RPMI8226 (cell line): ENCODE measurements at regions not wholly inside any gene's neighbourhood (a gene's known extent, or its start where the extent isn't known, plus 50 kb on each side); places are given as distances from the start of the nearest gene placed in this dataset.

Experiments used
- DNase-seq: peaks from one replicate; pipeline ENCODE4 v3.0.0-alpha.2; 2015

DNA sequence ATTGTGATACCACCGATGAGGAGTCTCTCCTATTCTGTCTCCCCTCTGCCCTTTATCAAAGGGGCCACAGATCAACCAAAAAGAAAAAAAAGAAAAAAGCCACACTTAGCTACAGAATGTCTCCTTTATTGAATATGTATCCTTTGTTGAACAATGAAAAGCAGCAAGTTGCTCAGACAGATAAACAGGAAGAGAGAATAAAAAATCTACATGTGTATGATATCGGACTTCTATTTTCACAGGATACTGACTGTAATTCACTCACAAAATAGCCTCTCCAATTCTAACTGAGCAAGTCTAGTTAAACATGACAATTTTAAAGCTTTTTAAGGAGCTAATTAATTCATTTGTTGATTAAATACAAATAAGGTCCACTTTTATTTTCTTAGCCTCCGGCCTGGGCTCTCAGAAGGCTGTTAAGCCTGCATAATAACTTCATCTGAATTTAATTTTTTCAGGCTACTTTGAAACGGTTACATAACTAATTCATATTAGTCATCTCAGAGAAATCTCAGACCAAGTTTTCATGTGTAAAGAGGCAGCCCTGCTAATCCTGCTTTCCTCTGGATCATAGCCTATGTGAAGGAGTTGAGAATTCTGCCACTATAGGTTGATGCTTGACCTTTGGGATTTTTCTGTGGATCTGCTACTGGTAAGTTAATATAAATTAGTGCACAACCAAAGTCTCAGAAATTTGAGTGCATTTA lies 304.1 kb upstream of the NR5A2 start:
- DNase-seq: no peak

DNA sequence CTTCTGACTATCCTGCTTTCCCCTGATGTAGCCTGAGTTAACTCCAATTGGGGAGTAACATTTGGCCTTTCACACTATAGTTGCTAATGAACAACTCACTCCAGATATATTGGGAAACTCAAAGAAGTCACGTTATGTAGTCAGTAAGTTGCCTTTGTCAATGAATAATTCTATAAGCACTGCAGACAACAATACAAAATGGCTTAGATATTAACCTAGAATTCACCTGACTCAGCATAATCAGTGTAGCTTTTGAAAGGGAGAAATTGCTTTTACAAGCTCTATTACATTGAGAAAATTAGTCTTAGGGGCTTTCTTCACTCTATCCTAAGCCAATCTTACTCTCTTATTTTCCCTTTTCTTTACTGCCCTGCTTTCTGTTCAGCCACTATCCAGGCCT lies 303.5 kb upstream of the NR5A2 start:
- no peak for DNase-seq

DNA sequence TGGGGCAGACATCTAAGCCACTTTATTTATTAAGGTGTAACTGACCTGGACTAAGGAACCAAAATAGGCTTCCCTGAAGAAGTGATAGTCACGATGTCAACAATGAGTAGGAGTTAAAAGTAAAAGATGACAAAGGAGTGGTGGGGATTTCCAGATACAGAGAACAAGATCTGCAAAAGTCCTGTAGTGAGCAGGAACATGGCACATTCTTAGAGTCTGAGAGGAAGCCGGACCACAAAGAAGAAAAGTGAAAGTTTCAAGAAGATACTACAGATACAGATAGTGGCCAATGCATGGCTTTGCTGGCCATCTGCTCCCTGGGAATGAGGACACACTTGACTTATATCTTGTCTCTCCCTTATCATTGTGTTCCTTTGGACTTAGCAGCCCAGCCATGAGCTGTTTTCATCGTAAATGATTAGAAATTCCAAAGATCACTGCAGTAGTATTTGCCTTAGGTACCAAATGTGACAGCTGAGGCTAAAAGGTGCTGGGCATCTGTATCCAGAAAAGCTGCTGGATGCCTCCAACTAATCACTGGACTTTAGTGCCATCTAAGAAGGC lies 302.4 kb upstream of the NR5A2 start:
- no peak for DNase-seq

DNA sequence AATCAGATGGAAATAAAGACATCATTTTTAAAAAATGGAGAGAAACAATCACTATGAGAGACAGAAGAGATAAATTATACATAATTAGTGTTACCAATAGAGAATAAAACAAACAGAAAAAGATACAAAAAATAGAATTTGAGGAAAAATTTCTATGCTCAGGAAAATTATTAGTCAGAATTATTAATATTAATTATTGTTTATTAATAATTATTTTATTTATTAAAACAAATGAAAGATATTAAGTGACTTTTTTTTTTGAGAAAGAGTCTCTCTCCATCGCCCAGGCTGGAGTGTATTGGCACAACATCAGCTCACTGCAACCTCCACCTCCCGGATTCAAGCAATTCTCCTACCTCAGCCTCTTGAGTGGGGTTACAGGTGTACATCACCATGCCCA lies 299.8 kb upstream of the NR5A2 start:
- no peak for DNase-seq

DNA sequence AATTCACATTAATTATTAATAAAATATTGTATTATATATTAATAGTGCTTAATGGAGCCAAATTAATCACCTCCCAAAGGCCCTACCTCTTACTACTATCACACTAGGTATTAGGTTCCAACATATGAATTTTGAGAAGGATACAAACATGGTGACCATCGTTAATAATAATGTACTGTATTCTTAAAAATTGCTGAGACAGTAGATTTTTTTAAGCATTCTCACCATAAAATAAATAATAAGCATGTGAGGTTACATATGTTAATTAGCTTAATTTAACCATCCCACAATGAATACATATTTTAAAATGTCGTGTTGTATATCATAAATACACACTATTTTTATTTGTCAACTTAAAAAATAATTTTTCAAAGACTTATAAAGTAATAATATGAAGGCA lies 299.2 kb upstream of the NR5A2 start:
- no peak for DNase-seq

DNA sequence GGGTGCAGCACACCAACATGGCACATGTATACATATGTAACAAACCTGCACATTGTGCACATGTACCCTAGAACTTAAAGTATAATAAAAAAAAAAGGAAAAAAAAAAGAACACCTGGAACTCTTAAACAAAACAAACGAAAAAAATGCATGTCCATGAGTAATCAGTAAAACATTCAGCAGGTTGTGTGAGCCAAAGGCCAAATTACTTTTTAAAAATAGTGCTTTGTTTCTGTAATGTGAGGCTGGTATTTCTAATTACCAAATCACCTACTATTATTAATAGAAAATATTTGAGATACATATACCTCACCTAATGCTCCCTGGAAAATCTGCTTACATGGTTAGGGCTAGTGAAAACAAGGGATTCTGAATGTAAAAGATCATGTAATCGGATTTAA lies 294.4 kb upstream of the NR5A2 start:
- no peak for DNase-seq

DNA sequence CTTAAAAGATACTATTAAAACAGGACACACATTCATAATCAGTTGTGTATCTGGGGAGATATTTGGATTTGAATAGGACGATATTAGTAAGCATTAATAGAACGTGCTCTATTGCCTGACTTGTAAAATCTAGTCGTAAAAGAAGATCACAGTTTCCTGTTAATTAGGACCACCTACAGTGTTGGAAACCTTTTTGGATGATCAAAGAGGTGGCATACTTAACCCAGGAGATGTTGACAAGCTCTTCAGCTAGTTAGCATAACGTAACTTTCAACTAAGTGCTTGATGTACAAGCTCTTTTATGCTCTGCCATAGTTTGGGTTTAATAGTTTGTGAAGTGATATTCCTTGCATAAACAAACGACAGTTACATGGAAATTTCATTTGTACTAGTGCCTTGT lies 293.3 kb upstream of the NR5A2 start:
- DNase-seq: no peak

DNA sequence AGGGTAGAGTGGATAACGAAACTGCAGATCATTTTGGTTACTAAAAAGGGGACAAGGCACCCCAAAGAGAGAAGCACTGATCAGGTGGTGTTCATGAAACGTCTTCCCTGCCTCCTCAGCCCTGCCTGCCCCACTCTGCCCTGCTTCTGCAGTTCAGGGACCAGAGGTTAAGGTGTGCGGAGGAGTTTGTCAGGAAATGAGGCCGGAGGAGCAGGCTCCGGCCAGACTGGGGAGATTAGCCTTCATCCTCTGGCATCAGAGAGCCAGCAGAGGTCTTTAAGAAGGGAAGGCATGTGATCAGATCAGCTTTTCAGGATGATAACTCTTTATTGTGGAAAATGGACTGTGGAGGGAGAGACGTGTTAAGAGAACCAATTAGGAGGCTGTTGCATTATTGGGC lies 291.9 kb upstream of the NR5A2 start:
- no peak for DNase-seq

DNA sequence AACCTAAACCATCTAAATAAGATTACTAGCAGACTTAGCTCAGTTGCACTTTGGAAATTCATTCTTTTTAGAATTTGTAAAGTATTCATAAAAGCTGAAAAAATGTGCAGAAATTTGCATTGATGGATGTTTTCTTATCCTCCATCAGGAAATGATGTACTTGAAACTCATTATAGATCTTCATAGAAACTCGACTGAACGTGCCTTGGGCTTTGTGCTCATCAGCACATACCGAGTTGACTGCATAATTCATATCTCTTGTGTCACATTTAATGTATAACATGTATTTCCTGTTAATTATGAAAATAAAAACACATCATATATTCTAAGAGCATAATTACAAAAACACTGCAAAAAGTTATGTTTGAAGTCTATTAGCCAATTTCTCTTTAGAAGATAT lies 290.9 kb upstream of the NR5A2 start:
- no peak for DNase-seq

DNA sequence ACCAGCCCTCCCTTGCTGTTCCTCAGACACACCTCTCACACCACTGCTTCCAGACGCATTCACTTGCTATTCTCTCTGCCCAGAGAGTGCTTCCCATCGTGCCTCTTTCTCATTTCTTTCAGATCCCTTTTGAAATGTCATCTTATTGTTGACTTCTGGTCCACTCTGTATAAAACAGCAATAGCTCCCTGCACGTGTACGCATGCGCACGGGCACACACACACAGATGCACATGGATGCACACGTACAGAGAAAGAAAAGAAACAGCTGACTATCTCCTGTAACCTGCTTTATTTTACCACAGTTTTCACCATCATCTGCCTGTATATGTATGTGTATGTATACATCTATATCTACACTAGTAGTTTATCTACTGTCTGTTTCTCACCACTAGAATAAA lies 285.9 kb upstream of the NR5A2 start:
- no peak for DNase-seq

DNA sequence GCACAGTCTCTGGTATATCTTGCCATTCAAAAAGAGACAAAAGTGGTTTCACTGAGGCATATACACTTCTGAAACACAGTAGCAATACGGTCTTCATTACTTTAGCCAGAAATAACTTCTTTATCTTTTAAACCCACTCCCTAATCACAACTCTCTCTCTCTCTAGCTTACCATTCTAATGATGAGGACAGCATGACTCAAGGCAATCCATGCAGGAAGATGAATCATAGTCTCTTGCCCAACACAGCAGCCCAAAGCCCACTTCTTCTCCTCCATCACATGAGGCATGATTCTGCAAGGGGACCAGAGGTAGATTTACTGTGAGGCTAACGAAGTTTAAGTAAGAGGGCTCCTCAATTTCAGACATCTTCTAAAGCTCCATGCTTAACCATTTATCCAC lies 285.0 kb upstream of the NR5A2 start:
- DNase-seq: no peak

DNA sequence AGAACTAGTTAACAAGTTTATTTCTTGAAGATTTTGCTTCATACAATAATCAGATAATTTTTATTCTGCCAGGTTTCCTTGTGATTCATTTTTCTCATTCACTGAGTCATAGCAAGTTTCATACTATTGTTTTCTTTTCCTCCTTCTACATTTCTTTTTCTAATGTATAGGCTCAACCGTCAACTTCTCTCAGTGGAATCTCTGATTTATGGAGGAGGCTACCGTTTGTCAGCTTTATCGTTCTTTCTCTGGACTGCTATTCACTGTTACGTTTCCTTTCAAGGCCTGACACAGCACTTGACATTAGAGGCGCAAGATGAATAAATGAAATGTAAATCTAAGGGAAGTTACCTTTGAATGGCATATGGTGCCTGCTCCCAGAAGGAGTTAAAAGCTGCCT lies 284.3 kb upstream of the NR5A2 start:
- no peak for DNase-seq

DNA sequence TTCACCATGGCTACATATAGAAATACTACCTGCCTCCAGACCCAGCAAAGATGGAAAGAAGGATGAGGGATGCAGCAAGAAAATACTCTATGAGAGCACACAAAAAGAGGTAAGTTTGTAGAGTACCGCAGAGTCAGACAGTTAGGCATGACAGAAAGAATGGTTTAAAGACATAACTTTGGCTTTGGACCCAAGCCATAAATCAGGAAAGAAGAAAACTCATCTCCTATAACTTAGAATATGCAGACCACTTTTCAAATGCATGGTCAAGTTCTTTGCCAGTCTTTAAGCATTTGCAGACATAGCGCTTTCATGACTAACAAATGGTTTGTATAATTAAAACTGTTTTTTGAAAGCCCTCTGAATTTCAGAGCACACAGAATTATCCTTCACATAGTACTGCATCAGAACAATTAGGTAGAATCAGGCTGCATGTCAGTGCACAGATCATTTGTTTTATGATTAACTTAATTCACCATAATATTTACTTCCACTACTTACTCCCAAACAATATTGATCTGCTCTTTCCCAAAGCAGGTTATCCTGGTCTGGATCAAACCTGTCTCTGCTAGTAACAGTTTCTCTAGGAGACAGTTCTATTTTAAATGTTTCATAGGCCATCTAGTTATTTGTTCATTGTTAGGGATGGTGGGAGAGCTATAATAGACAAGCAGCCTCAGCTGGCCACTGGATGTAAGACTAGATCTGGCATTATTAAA lies 280.7 kb upstream of the NR5A2 start:
- DNase-seq: no peak

DNA sequence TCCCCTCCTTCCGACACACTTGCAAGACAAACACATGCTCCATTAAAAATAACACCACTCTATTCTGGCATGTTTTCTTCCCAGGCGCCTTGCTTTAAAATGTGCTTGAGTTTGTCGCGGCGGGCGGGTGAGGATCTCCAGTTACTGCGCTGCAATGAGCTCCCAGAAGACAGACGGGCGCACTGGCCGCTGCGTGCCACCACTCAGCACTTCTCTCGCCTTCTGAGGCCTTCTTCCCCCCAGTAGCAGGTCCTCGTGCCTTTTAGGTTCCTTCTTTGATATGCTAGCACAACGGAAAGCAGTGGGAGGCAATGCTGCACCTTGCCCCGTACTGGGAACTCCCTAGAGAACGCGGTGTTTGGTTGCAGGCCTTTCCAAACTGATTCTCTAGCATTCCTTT lies 279.5 kb upstream of the NR5A2 start:
- no peak for DNase-seq

DNA sequence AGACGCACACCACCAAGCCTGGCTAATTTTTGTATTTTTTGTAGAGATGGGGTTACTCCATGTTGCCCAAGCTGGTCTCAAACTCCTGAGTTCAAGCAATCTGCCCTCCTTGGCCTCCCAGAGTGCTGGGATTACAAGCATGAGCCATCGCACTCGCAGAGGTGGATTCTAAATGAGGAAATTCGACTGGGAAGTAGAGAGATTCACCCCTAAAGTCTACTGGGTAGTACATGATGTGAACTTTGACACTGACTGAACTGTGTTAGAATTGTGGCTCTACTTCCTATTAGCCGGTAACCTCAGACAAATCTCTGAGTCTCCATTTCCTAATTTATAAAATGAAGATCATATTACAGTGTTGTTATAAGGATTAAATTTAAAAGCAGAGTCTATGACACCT lies 276.0 kb upstream of the NR5A2 start:
- no peak for DNase-seq

DNA sequence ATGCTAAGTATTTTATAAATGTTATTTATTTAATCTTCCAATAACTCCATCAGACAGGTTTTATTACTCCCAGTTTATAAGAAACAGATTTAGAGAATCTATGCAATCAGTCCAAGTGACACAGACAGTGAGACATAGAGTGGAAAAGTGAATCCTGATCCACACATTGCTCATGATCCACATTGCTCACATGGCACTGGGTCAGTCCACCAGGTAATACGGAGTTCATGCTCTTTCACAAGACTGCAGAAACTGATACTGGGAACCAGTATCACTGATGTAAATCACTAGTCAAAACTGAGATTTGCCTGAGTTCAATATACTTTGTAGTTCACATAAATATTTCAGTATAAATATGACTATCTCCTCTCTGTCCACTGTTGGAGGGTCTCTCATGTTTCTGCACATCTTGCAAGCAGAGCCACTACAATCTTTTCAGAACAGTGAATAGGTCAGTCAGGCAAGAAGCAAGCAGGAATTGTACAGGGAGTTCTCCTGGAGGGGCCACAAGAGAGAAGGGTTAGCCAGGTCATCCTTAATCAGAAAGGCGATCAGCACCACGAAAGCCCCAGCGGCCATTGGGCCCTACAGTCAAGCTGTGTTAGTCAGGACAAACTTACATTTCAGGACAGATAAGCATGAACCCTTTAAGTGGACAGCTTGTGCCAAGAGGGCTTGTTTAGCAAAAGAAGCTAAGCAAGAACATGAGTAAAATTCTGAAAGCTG lies 275.4 kb upstream of the NR5A2 start:
- DNase-seq: no peak

DNA sequence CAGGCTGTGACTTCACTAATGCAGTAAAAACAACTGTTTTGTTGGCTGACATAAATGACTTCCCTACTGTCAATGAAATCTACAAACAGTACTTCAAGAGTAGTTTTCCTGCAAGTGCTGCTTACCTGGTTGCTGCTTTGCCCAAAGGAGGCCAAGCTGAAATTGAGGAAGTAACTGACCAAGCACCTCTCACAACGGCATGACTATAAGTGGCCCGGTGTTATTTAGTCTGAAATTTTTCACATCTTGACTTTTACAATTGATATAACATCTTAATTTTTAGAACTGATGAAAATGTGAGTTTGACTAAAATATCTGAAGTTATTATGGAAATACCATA lies 274.9 kb upstream of the NR5A2 start:
- no peak for DNase-seq

DNA sequence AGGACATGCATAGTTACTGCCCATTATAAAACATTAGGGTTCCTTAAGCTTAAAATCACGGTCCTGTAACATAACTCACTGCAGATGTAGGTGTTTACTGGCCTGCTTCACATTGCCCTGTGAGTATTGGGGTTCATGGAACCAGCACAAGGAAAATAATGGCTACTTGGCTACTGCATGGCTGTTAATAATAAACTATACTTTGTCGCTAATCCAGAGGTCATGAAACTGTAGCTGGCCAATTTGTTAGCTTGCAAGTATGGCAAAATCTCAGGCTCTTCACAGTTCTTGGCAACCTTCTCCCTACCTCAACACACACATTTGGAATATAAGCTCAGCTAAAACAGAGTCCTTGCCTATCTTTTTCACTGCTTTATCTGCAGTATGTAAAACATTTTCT lies 274.0 kb upstream of the NR5A2 start:
- DNase-seq: no peak

DNA sequence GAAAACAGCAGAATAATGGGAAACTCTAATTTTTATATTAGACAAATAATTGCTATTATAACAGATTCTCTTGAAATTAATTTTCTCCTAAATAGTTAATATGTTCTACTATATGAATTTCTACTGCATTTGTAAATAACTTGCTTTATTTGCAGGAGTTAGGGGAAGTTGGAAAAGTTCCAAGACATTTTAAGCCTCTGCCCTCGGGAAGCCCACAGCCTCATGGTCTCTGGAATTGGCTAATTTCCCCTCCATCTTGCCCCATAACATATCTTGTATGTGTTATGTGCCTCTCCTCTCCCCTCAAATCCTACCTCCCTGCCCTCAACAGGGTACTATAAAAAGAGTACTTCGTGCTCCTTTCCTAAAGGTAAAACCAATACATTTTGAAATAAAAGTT lies 271.4 kb upstream of the NR5A2 start:
- DNase-seq: no peak

DNA sequence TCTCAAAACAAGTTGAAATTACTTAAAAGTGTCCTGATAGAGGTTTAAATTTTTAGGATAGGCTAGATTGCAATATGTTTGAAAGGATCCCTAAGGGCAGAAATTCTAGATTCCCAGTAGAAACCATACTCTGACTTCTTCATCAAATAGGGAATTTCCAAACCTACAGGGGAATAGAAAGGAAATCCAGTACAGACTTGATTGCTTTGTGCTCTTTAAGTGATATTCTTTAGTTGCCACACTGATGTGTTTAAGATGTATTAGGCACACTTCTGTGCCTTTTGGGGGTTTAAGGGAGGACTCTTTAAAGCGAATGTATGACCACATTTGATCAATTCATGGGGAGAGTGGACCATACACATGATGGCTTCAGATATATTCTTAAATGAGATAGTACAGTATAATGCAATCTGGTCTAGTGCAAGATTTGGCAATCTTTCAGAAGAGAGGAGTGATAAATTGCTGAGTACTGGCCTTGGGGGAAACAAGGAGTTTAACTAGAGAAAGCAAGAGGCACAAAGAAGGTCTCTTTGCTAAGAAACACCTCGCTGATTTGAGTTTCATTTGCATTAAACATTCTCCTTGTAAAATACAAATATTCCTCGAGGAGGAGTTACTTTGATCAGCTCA lies 268.8 kb upstream of the NR5A2 start:
- DNase-seq: no peak

DNA sequence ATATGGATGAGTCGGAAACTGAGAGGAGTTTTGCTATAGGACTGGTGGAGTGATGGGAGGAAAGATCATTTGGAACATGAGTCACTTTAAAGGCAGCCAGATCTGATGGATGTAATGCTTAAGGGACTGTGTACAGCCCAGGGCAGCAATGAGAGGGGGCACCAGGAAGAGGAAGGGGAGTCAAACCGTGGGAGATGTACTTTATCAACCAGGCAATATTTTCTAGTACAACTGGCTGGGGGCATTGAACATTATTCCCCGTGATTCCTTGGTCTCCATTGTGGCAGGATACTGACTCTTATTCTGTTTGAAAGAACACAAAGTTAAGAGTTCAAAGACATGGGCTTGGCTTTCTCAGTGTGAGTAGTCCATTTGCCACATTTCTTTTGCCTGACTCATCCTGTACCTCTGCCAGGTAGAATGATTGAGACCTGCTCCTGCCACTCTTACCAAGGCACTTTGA lies 268.2 kb upstream of the NR5A2 start:
- no peak for DNase-seq

DNA sequence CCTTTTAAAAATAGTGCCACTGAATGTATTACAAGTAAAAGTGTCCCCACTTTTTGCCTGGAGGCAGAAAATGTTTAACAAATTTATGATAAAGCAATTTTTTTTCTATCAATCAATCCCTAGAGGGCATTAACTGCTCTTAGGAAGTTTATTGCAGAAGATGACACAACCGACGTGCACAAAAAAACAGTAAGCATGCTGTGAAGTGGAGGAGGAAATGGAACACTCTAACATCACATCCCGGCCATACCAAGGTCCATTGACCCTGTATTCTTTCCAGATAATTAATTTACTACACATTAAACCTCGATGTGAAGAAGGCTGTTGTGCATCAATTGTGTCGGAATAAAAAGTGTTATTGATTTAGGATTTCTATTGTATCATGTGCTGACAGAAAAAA lies 264.9 kb upstream of the NR5A2 start:
- no peak for DNase-seq

DNA sequence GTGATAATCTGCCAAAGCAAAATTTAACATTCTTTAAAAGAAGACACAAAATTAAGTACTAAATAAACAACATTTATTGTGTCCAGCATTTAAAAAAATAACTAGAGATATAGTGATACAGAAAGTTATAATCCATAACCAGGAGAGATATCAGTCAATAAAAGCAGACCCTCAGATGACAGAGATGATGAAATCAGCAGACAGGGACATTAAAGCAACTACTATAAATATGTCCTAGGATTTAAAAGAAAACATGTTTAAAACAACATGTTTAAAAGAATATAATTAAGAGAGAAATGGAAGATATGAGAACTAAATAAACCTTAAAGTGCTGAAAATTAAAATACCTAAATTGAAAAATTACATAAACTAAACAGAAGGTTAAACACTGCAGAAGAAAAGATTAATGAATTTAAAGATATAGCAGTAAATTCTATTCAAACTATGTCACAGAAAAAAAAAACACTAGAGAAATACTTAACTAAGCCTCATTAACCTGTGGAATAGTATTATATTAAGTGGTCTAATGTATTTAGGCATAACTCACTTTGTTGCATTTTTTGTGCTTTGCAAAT lies 261.2 kb upstream of the NR5A2 start:
- no peak for DNase-seq
